HL-60 (cell line): ENCODE measurements at regions not wholly inside any gene's neighbourhood (a gene's known extent, or its start where the extent isn't known, plus 50 kb on each side); places are given as distances from the start of the nearest gene placed in this dataset.

Experiments
- CTCF ChIP-seq: IDR thresholded peaks from one replicate; pipeline ENCODE4 v1.5.1; 2011; ENCODE audit warnings: low read length, control low read depth, inconsistent platforms; ENCODE audit not compliant: insufficient read depth
- GABPA ChIP-seq: IDR thresholded peaks from 2 replicates; pipeline ENCODE4 v1.6.1; 2012; ENCODE audit warnings: low read depth
- POLR2AphosphoS5 ChIP-seq: IDR thresholded peaks from 2 replicates; pipeline ENCODE4 v1.6.1; 2012; ENCODE audit warnings: low read depth
- SPI1 ChIP-seq: IDR thresholded peaks from 2 replicates; pipeline ENCODE4 v1.6.1; 2012; ENCODE audit warnings: low read depth, mild to moderate bottlenecking, borderline replicate concordance
- TF ChIP-seq, protein P1 (sequence below): IDR thresholded peaks from 2 replicates; pipeline ENCODE4 v1.6.1; 2012; ENCODE audit warnings: low read depth; ENCODE audit not compliant: insufficient replicate concordance

DNA sequence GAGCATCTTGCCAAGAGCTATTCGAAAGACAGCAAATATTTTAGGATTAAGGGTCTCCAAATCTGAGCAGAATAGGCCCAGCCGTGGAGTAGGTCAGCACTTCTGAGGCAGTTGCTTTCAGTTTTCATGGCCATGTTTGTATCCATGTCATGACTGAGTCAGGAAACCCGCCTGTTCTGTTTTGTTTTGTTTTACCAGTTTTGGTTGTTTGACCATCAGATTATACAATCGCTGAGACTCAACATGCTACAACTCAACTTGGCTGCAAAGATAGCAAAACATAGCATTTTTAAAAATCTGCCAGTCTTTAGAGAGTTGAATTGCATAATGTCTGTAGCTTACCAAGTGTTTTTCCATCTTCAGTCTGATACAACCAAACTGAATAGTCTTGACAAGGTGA is 185.1 kb upstream of the ZNF462 start:
- TF ChIP-seq CTCF: no peak
- no peak for TF ChIP-seq POLR2AphosphoS5
- TF ChIP-seq SPI1: no peak
- TF ChIP-seq GABPA: no peak
- TF ChIP-seq, protein P1, sequence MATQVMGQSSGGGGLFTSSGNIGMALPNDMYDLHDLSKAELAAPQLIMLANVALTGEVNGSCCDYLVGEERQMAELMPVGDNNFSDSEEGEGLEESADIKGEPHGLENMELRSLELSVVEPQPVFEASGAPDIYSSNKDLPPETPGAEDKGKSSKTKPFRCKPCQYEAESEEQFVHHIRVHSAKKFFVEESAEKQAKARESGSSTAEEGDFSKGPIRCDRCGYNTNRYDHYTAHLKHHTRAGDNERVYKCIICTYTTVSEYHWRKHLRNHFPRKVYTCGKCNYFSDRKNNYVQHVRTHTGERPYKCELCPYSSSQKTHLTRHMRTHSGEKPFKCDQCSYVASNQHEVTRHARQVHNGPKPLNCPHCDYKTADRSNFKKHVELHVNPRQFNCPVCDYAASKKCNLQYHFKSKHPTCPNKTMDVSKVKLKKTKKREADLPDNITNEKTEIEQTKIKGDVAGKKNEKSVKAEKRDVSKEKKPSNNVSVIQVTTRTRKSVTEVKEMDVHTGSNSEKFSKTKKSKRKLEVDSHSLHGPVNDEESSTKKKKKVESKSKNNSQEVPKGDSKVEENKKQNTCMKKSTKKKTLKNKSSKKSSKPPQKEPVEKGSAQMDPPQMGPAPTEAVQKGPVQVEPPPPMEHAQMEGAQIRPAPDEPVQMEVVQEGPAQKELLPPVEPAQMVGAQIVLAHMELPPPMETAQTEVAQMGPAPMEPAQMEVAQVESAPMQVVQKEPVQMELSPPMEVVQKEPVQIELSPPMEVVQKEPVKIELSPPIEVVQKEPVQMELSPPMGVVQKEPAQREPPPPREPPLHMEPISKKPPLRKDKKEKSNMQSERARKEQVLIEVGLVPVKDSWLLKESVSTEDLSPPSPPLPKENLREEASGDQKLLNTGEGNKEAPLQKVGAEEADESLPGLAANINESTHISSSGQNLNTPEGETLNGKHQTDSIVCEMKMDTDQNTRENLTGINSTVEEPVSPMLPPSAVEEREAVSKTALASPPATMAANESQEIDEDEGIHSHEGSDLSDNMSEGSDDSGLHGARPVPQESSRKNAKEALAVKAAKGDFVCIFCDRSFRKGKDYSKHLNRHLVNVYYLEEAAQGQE: no peak
